ENCODE measurements at regions not wholly inside any gene's neighbourhood (a gene's known extent, or its start where the extent isn't known, plus 50 kb on each side); places are given as distances from the start of the nearest gene placed in this dataset.
"Not testable (repeated sequence)": the region's sequence is repeated elsewhere in the genome, so short reads cannot be mapped to it uniquely, and the experiment has no call there.

DNA sequence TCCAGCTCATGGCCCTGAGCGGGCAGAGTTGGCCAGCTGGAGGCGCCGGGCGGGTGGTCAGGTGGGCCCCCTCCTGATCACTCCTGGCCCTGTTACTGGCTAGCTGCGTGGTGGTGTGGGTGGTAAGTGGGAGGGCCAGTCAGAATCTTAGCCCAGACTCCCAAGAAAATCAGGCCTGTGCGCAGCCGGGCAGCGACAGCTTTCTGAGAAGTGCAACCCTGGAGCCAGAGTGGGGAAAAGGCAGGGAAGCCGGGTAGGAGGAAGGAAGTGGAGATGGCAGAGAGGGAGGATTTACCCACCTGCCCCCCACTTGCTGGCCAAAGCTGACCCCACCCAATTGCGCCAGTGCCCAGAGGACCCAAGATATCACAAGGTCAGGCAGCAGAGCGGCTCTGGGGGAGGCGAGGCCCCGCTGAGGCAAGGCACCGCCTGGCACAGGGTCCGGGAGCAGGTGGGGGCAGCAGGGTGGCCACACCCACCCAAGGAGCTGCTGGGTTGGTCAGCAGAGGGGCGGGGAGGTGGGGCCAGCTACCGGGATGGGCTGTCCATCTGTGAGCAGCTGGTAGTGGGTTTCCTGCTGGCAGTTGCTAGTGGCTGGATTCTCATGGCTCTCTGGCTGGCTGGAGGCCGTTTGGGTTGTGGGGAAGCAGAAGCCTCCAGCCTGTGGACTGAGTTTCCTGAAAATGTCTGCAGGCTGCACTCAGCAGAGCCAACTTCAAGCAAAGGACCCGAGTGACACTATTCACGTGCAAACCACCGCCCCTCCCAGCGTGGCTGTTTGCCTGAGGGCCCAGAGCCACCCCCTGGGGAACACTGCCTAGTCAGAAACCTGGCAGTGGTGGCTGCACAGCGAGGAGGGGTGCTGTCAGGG lies 196.4 kb downstream of the IGLL1 start:
- DNase-seq (ENCODE audit: low spot score) (no peak), ATAC-seq (ENCODE audit: insufficient number of reproducible peaks, low FRiP score, low read depth) (no peak)
- no peak overlapping the region for H3K27ac ChIP-seq

DNA sequence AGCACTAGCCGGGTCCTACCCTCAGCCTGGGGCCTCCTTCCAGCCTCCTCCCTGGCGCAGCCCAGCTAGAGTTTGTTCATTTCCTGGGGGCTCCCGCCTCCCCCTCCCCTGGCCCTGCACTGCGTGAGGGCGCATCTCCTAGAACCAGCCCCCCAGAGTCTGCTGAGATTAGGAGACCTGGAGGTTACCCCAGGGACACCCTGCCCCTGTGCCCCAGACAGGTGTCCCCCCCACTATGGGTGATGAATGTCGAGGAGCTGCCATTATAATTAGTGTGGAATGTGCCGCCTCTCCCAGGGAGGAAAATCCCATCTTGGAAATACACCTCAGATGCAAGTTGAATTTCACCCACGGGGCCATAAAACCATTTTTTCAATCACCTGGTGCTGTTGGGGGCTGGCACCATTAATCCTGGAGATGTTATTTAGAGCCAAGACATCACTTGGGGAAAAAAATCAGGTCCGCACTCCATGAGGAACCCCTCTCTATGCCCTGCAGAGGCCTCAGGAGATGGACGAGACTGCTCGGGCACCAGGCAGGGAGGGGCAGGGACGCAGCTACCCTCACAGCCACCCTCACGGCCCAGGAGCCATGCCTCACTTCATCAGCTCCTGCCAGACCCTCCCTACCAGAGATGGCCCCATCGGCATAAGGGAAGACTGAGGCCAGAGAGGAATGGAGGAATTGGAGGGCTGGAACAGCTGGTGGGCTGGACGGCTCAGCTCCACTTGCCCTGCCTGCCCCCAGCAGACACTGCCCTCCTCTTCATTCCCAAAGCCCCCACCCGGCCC lies 197.5 kb downstream of the IGLL1 start:
- Histone ChIP-seq H3K27ac (no peak overlapping the region), H3K36me3 (no peaks in the 10 kb centered on the region), H3K9me3 (no peaks in the 10 kb centered on the region), H3K4me1 (ENCODE audit: control insufficient read depth in 1 of 2, low read depth in 2 of 2) (peaks cover 0 to 5% of the 10 kb centered on the region in 2 donors), H3K27me3 (replicated peaks; ENCODE audit: insufficient read depth) (no peaks in the 10 kb centered on the region), H3K4me3 (no peak overlapping the region)
- ATAC-seq (ENCODE audit: insufficient number of reproducible peaks, low FRiP score, low read depth) (no peak), DNase-seq (ENCODE audit: low spot score) (no peak)
- no peak for TF ChIP-seq CTCF (IDR thresholded peaks at IDR 0.05)

More for the DNA sequence above, 196.4 kb downstream of the IGLL1 start:
- TF ChIP-seq CTCF (IDR thresholded peaks at IDR 0.05), result no peak
- Histone ChIP-seq H3K36me3 (no peaks in the 10 kb centered on the region), H3K4me3 (no peak overlapping the region), H3K4me1 (ENCODE audit: control insufficient read depth in 1 of 2, low read depth in 2 of 2) (peaks cover 0 to 5% of the 10 kb centered on the region in 2 donors), H3K9me3 (no peaks in the 10 kb centered on the region), H3K27me3 (replicated peaks; ENCODE audit: insufficient read depth) (no peaks in the 10 kb centered on the region)

- ATAC-seq (ENCODE audit: insufficient number of reproducible peaks, low FRiP score, low read depth), result no peak
- H3K9me3 ChIP-seq, result no peaks in the 10 kb centered on the region
- no peak overlapping the region for H3K4me3 ChIP-seq
- H3K27me3 ChIP-seq (replicated peaks; ENCODE audit: insufficient read depth), result no peaks in the 10 kb centered on the region
- no peak for TF ChIP-seq CTCF (IDR thresholded peaks at IDR 0.05)
- H3K4me1 ChIP-seq (ENCODE audit: control insufficient read depth in 1 of 2, low read depth in 2 of 2), result peaks cover 0 to 5% of the 10 kb centered on the region in 2 donors
- no peaks in the 10 kb centered on the region for H3K36me3 ChIP-seq
- DNase-seq (ENCODE audit: low spot score), result no peak
- no peak overlapping the region for H3K27ac ChIP-seq
These were observed 198.2 kb downstream of the IGLL1 start for GRCh38 chr22:23381661-23382427.

GRCh38 chr22:23380911-23381310 lies 199.2 kb downstream of the IGLL1 start:
- DNase-seq (ENCODE audit: low spot score) (no peak), ATAC-seq (ENCODE audit: insufficient number of reproducible peaks, low FRiP score, low read depth) (no peak)
- H3K27ac ChIP-seq, result no peak overlapping the region
- no peak overlapping the region for H3K4me3 ChIP-seq
- H3K36me3 ChIP-seq, result no peaks in the 10 kb centered on the region
- H3K27me3 ChIP-seq (replicated peaks; ENCODE audit: insufficient read depth), result no peaks in the 10 kb centered on the region
- H3K4me1 ChIP-seq (ENCODE audit: control insufficient read depth in 1 of 2, low read depth in 2 of 2), result peaks cover 0 to 5% of the 10 kb centered on the region in 2 donors
- H3K9me3 ChIP-seq, result no peaks in the 10 kb centered on the region
- TF ChIP-seq CTCF (IDR thresholded peaks at IDR 0.05), result no peak

DNA sequence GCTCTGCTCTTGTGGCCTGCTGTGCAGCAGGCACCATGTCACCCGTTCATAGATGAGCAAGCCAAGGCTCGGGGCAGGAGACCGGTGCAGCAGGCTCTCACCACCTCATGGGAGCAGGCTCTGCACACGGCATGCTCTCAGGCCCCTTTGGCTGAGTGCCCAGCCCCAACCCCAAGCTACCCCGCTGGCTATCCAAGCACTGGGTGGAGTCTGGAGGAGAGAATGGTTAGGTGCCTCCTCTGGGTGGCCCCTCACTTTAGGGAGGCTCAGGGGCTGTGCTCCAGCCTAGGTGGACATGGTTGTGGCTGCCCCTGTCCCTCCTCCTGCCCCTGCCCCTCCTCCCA lies 199.9 kb downstream of the IGLL1 start:
- Histone ChIP-seq H3K27me3 (replicated peaks; ENCODE audit: insufficient read depth) (no peaks in the 10 kb centered on the region), H3K4me3 (no peak overlapping the region), H3K27ac (no peak overlapping the region), H3K9me3 (no peaks in the 10 kb centered on the region), H3K4me1 (ENCODE audit: control insufficient read depth in 1 of 2, low read depth in 2 of 2) (peaks cover 0 to 5% of the 10 kb centered on the region in 2 donors), H3K36me3 (no peaks in the 10 kb centered on the region)
- DNase-seq (ENCODE audit: low spot score), result no peak
- TF ChIP-seq CTCF (IDR thresholded peaks at IDR 0.05), result no peak
- no peak for ATAC-seq (ENCODE audit: insufficient number of reproducible peaks, low FRiP score, low read depth)

- ATAC-seq (ENCODE audit: insufficient number of reproducible peaks, low FRiP score, low read depth); H3K4me3 ChIP-seq; H3K36me3 ChIP-seq; H3K9me3 ChIP-seq; H3K27me3 ChIP-seq (replicated peaks; ENCODE audit: insufficient read depth); H3K4me1 ChIP-seq (ENCODE audit: control insufficient read depth in 1 of 2, low read depth in 2 of 2); H3K27ac ChIP-seq; DNase-seq (ENCODE audit: low spot score): not testable (repeated sequence)
These were observed 199.4 kb downstream of the BCR start for GRCh38 chr22:23379540-23380229.
